K562 (cell line): ENCODE measurements at regions not wholly inside any gene's neighbourhood (a gene's known extent, or its start where the extent isn't known, plus 50 kb on each side); places are given as distances from the start of the nearest gene placed in this dataset.

ENCODE experiments used
- ATAC-seq: fragments of 200-7000 bp; cut with Tn5 transposase; 3 replicates; pipeline ENCODE4 v1.9.1; 2020; ENCODE audit warnings: moderate library complexity
- BruUV-seq: library from RNA; stranded (reverse); fragments of 400-500 nt; replicated peaks from 2 replicates; lab custom pipeline; 2021; lab: Mats Ljungman, UMichigan
- CTCF ChIA-PET: fragments of 300-600 bp; formaldehyde crosslinking; extraction: SDS; loops from one replicate; lab custom pipeline; 2021; ENCODE audit warnings: low intra/inter-chr PET ratio; lab: Yijun Ruan, JAX
- POLR2A ChIA-PET: fragments of 300-600, 350-650 bp; sonication (Branson Sonifier 250); formaldehyde crosslinking; extraction: SDS; loops from one replicate; lab custom pipeline; 2021; ENCODE audit warnings: antibody characterized with exemption, inconsistent platforms; lab: Yijun Ruan, JAX
- DNase-seq, 4 experiments: peaks; one replicate each; pipeline versions ENCODE4 v3.0.0 to v3.0.0-alpha.2; 2011 to 2018; ENCODE audit warnings: low spot score in 3 of 4, mixed read lengths in 3 of 4; ENCODE audit errors: extremely low read depth in 1 of 4
- FAIRE-seq: peaks from 2 replicates; lab custom pipeline; 2011; peaks lifted over from hg19 to GRCh38; lab: Jason Lieb, UNC
- H2AFZ ChIP-seq: 2 replicates; pipeline ENCODE4 v1.6.0; 2011; ENCODE audit warnings: low read depth, low read length, control low read depth, inconsistent platforms
- H3K27ac ChIP-seq: fragments of 200-600 bp; 3 replicates; pipeline ENCODE4 v1.8.0; 2011; ENCODE audit warnings: low read depth, mild to moderate bottlenecking, control low read depth, inconsistent platforms, low read length, moderate library complexity, mixed read lengths; ENCODE audit errors: extremely low read depth
- H3K27me3 ChIP-seq, 2 experiments: fragments of 300-600 bp in 1 of 2; 2 replicates in 1 of 2; 3 replicates in 1 of 2; pipeline versions ENCODE4 v1.6.0 to v1.8.0; 2011; ENCODE audit warnings: inconsistent platforms in 2 of 2, low read length in 2 of 2, mild to moderate bottlenecking in 1 of 2, mixed read lengths in 1 of 2, moderate library complexity in 1 of 2; ENCODE audit not compliant: control insufficient read depth in 2 of 2, insufficient read depth in 2 of 2
- H3K36me3 ChIP-seq: fragments of 300-600 bp; 3 replicates; pipeline ENCODE4 v1.8.0; 2011; ENCODE audit warnings: mild to moderate bottlenecking, low read length, inconsistent platforms; ENCODE audit not compliant: control insufficient read depth, insufficient read depth
- H3K4me1 ChIP-seq, 2 experiments: fragments of 200-600 bp in 1 of 2; replicated peaks in 1 of 2; 2 replicates in 1 of 2; 3 replicates in 1 of 2; pipeline versions ENCODE4 v1.5.1 to v1.8.0; 2011; ENCODE audit warnings: inconsistent platforms in 2 of 2, low read length in 2 of 2, mild to moderate bottlenecking in 1 of 2, mixed read lengths in 1 of 2, moderate library complexity in 1 of 2; ENCODE audit not compliant: control insufficient read depth in 2 of 2, insufficient read depth in 2 of 2
- H3K4me2 ChIP-seq: 2 replicates; pipeline ENCODE4 v1.6.1; 2011; ENCODE audit warnings: low read length, control low read depth, inconsistent platforms, mixed read lengths; ENCODE audit not compliant: insufficient read depth
- H3K4me3 ChIP-seq: fragments of 200-600 bp; sonication (generic), shearing (Covaris generic); 2 replicates; pipeline ENCODE4 v1.5.1; 2016; ENCODE audit warnings: control low read depth, inconsistent platforms
- H3K79me2 ChIP-seq: fragments of 200-600 bp; 3 replicates; pipeline ENCODE4 v1.8.0; 2011; ENCODE audit warnings: low read length, inconsistent platforms; ENCODE audit not compliant: control insufficient read depth, insufficient read depth
- H3K9ac ChIP-seq, 2 experiments: 2 replicates each; pipeline versions ENCODE4 v1.6.0 to v1.6.1; 2011; ENCODE audit warnings: low read depth in 2 of 2, low read length in 2 of 2, control low read depth in 1 of 2, inconsistent platforms in 1 of 2, mild to moderate bottlenecking in 1 of 2, mixed read lengths in 1 of 2; ENCODE audit not compliant: insufficient read depth in 1 of 2
- H3K9me1 ChIP-seq: one replicate; pipeline ENCODE4 v1.6.0; 2011; ENCODE audit warnings: inconsistent platforms, mild to moderate bottlenecking, low read length, moderate library complexity; ENCODE audit not compliant: control insufficient read depth, insufficient read depth
- H3K9me3 ChIP-seq: replicated peaks from 2 replicates; pipeline ENCODE4 v1.5.1; 2011; ENCODE audit warnings: low read depth, low read length, inconsistent platforms; ENCODE audit not compliant: control insufficient read depth, insufficient read depth
- H4K20me1 ChIP-seq: replicated peaks from 2 replicates; pipeline ENCODE4 v1.6.1; 2011; ENCODE audit warnings: low read length, inconsistent platforms, mixed read lengths; ENCODE audit not compliant: control insufficient read depth, insufficient read depth
- BMI1 ChIP-seq: fragments of 150-350 bp; IDR thresholded peaks from 2 replicates; pipeline ENCODE4 v1.6.1; 2014; ENCODE audit warnings: low read length
- GTF2E2 ChIP-seq: fragments of 200-800 bp; sonication (Bioruptor generic); IDR thresholded peaks from 2 replicates; pipeline ENCODE4 v1.6.1; 2016; ENCODE audit warnings: missing genetic modification characterization, missing compliant biosample characterization
- KLF6 ChIP-seq: fragments of 250-450 bp; sonication (Bioruptor Pico); IDR thresholded peaks from 2 replicates; pipeline ENCODE4 v1.4.0; 2020; ENCODE audit warnings: mild to moderate bottlenecking, moderate library complexity, borderline replicate concordance
- MBD2 ChIP-seq: sonication (generic); IDR thresholded peaks from 2 replicates; pipeline ENCODE4 v1.6.1; 2016; ENCODE audit warnings: low read depth, borderline replicate concordance
- MYC ChIP-seq, 2 experiments: fragments of 250-450 bp in 1 of 2; sonication (Bioruptor Pico) in 1 of 2; IDR thresholded peaks; 2 replicates each; pipeline versions ENCODE4 v1.5.1 to v1.6.1; 2012 to 2021; ENCODE audit warnings: low read depth in 2 of 2, borderline replicate concordance in 1 of 2, improper control_type of control experiment in 1 of 2, low read length in 1 of 2, mild to moderate bottlenecking in 1 of 2, moderate library complexity in 1 of 2
- NRF1 ChIP-seq, 2 experiments: fragments of 450-650 bp; IDR thresholded peaks in 1 of 2; conservative IDR thresholded peaks in 1 of 2; 2 replicates each; pipeline ENCODE4 v1.6.1; 2014; ENCODE audit warnings: mild to moderate bottlenecking in 2 of 2
- PHF8 ChIP-seq: fragments of 200-600 bp; sonication (generic); IDR thresholded peaks from 2 replicates; pipeline ENCODE4 v1.6.1; 2012; ENCODE audit warnings: mixed run types, mild to moderate bottlenecking, inconsistent platforms, low read length, moderate library complexity, borderline replicate concordance
- PML ChIP-seq: IDR thresholded peaks from 2 replicates; pipeline ENCODE4 v1.6.1; 2012; ENCODE audit warnings: low read length, inconsistent platforms
- POLR3G ChIP-seq: IDR thresholded peaks from 2 replicates; pipeline ENCODE4 v1.6.1; 2011; ENCODE audit not compliant: insufficient read length, insufficient replicate concordance; ENCODE audit errors: extremely low read depth
- PYGO2 ChIP-seq: fragments of 450-650 bp; IDR thresholded peaks from 2 replicates; pipeline ENCODE4 v1.6.1; 2016; ENCODE audit warnings: mild to moderate bottlenecking, missing genetic modification characterization, moderate library complexity, missing compliant biosample characterization
- RBFOX2 ChIP-seq: fragments of 200-400 bp; formaldehyde crosslinking; IDR thresholded peaks from 2 replicates; pipeline ENCODE4 v1.6.1; 2017; ENCODE audit warnings: low read depth, mild to moderate bottlenecking, low read length, moderate library complexity
- SIN3A ChIP-seq, 2 experiments: fragments of 150-350 bp in 1 of 2; IDR thresholded peaks; 2 replicates each; pipeline ENCODE4 v1.6.1; 2011 to 2016; ENCODE audit warnings: borderline replicate concordance in 2 of 2, low read depth in 2 of 2, low read length in 2 of 2, mild to moderate bottlenecking in 2 of 2, moderate library complexity in 2 of 2; ENCODE audit not compliant: control insufficient read depth in 1 of 2
- SMC3 ChIP-seq: conservative IDR thresholded peaks from 2 replicates; pipeline ENCODE4 v1.6.1; 2011; ENCODE audit warnings: low read depth, low read length, improper control_type of control experiment; ENCODE audit not compliant: insufficient read depth
- SOX6 ChIP-seq: fragments of 450-650 bp; IDR thresholded peaks from 2 replicates; pipeline ENCODE4 v1.6.1; 2014; ENCODE audit warnings: mild to moderate bottlenecking
- ZNF212 ChIP-seq: fragments of 450-650 bp; formaldehyde crosslinking; IDR thresholded peaks from 2 replicates; pipeline ENCODE4 v1.4.0; 2020; ENCODE audit warnings: mild to moderate bottlenecking
- WGBS: fragments of 100-300 bp; shearing (Covaris generic); methylation state at CpG from one replicate; pipeline ENCODE4 v1.1.6; 2016; ENCODE audit warnings: low coverage, mixed read lengths; ENCODE audit not compliant: insufficient coverage; ENCODE audit errors: missing lambda C conversion rate; 5-methylcytosine and 5-hydroxymethylcytosine counted together
- in situ Hi-C: fragments of 300-500 bp; cut with MboI; formaldehyde crosslinking; loops from 4 replicates; pipeline ENCODE4 v1.15.0; 2018; ENCODE audit warnings: inconsistent platforms, mixed read lengths
- intact Hi-C: fragments of 100-400 bp; cut with micrococcal nuclease; formaldehyde crosslinking; loops from 2 replicates; pipeline ENCODE4 v1.14.2; 2022
- TF ChIP-seq, protein P1 (sequence below), 3 experiments: fragments of 200-800 bp in 1 of 3; fragments of 250-450 bp in 1 of 3; fragments of 450-650 bp in 1 of 3; sonication (Bioruptor Pico) in 1 of 3; sonication (Bioruptor generic) in 1 of 3; formaldehyde crosslinking in 1 of 3; IDR thresholded peaks; 2 replicates each; pipeline versions ENCODE4 v1.6.1 to v1.8.0; 2016 to 2022; ENCODE audit warnings: mild to moderate bottlenecking in 2 of 3, missing genetic modification characterization in 2 of 3, missing compliant biosample characterization in 1 of 3, moderate library complexity in 1 of 3
- TF ChIP-seq, protein P2 (sequence below): fragments of 450-650 bp; conservative IDR thresholded peaks from 2 replicates; pipeline ENCODE4 v1.6.1; 2016; ENCODE audit warnings: missing genetic modification characterization, low read depth, mild to moderate bottlenecking, missing compliant biosample characterization, moderate library complexity

DNA sequence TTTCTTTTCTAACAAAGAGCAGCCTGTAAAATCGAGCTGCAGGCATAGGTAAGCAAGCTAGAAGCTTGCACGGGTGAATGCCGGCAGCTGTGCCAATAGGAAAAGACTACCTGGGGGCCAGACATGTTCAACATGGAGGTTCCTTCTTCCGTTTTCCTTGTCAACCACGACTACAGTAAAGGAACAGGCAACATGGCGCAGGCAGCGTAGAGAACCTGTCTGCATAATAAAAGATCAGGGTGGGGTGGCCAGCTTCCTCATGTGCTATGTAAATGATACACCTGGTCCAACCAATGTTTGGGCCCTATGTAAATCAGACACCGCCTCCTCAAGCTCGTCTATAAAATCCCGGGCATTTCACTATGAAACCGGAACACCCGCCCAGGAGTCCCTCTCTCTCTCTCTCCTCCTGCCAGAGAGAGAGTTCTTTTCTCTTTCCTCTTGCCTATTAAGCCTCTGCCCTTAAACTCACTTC, 103.8 kb upstream of the LIFR start:
- FAIRE-seq, result peak; percentile 97
- TF ChIP-seq GTF2E2, result peak; percentile 86
- TF ChIP-seq, protein P1, sequence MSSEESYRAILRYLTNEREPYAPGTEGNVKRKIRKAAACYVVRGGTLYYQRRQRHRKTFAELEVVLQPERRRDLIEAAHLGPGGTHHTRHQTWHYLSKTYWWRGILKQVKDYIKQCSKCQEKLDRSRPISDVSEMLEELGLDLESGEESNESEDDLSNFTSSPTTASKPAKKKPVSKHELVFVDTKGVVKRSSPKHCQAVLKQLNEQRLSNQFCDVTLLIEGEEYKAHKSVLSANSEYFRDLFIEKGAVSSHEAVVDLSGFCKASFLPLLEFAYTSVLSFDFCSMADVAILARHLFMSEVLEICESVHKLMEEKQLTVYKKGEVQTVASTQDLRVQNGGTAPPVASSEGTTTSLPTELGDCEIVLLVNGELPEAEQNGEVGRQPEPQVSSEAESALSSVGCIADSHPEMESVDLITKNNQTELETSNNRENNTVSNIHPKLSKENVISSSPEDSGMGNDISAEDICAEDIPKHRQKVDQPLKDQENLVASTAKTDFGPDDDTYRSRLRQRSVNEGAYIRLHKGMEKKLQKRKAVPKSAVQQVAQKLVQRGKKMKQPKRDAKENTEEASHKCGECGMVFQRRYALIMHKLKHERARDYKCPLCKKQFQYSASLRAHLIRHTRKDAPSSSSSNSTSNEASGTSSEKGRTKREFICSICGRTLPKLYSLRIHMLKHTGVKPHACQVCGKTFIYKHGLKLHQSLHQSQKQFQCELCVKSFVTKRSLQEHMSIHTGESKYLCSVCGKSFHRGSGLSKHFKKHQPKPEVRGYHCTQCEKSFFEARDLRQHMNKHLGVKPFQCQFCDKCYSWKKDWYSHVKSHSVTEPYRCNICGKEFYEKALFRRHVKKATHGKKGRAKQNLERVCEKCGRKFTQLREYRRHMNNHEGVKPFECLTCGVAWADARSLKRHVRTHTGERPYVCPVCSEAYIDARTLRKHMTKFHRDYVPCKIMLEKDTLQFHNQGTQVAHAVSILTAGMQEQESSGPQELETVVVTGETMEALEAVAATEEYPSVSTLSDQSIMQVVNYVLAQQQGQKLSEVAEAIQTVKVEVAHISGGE (CRISPR knock-in tag; IDR thresholded peaks at IDR 0.05), result peak in 1 of 3 experiments; percentile 67; a peak in 1 of 6 replicates
- TF ChIP-seq PYGO2 (tag), result no peak
- no peak for TF ChIP-seq POLR3G
- no peak for TF ChIP-seq SIN3A (IDR thresholded peaks at IDR 0.05; ENCODE audit: borderline replicate concordance in 2 of 2, control insufficient read depth in 1 of 2, low read depth in 2 of 2, low read length in 2 of 2)
- TF ChIP-seq RBFOX2, result peak; percentile 62
- no peak for TF ChIP-seq MBD2
- TF ChIP-seq BMI1, result no peak
- TF ChIP-seq KLF6 (CRISPR knock-in tag), result peak; percentile 8; the same call in 1 of the 2 replicates
- TF ChIP-seq ZNF212 (CRISPR knock-in tag), result 0 out of 2 replicates have a peak, but pooled peaks have one; percentile 16
- TF ChIP-seq PHF8, result peak; percentile 43; the same call in 1 of the 2 replicates
- TF ChIP-seq, protein P2, sequence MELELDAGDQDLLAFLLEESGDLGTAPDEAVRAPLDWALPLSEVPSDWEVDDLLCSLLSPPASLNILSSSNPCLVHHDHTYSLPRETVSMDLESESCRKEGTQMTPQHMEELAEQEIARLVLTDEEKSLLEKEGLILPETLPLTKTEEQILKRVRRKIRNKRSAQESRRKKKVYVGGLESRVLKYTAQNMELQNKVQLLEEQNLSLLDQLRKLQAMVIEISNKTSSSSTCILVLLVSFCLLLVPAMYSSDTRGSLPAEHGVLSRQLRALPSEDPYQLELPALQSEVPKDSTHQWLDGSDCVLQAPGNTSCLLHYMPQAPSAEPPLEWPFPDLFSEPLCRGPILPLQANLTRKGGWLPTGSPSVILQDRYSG (tag), result peak; percentile 78; the same call in 1 of the 2 replicates
- no peak for TF ChIP-seq SMC3
- peak; percentile 46; the same call in 1 of the 2 replicates for TF ChIP-seq PML
- peak; percentile 68 to 69 for TF ChIP-seq NRF1 (conservative IDR thresholded peaks at IDR 0.05 in 1 of 2, IDR thresholded peaks at IDR 0.05 in 1 of 2)
- peak; percentile 53 for TF ChIP-seq SOX6
- TF ChIP-seq MYC (IDR thresholded peaks at IDR 0.05; ENCODE audit: low read depth, low read length), result peak; percentile 62
- no peak for TF ChIP-seq MYC (CRISPR knock-in tag; IDR thresholded peaks at IDR 0.05; ENCODE audit: borderline replicate concordance, low read depth)

More for the DNA sequence above, 103.8 kb upstream of the LIFR start:
- H3K9me1 ChIP-seq, result no peaks in the 10 kb centered on the region
- peak overlapping the region; percentile 68 for H3K27ac ChIP-seq
- peak; percentile 23 to 89 (median 56) for DNase-seq
- peak overlapping the region; percentile 37 for H3K4me3 ChIP-seq
- peak overlapping the region; percentile 72 for H3K4me2 ChIP-seq
- CTCF ChIA-PET, result no interaction called here
- no peaks in the 10 kb centered on the region for H3K36me3 ChIP-seq
- in situ Hi-C loops (loop anchor here (5.0 kb wide), 1 partner anchor 223 kb away; no protein-coding TSS in a partner anchor), intact Hi-C loops (no loop called here)
- peak; percentile 100 for ATAC-seq
- peaks cover 5 to 6% of the 10 kb centered on the region in 2 experiments; a peak in 2 of 5 replicates for H3K27me3 ChIP-seq
- no peaks in the 10 kb centered on the region for H3K9me3 ChIP-seq
- no peaks in the 10 kb centered on the region for H3K79me2 ChIP-seq
- H4K20me1 ChIP-seq, result no peaks in the 10 kb centered on the region
- H3K9ac ChIP-seq, result peak overlapping the region in 1 of 2 experiments; percentile 66; a peak in 2 of 4 replicates
- POLR2A ChIA-PET, result interaction anchor here (0.6 to 1.5 kb wide), 7 partner anchors 12 to 176 kb away, joined by 3 to 6 read pairs (median 4); no protein-coding TSS in a partner anchor
- peak overlapping the region; percentile 97 for H2AFZ ChIP-seq
- H3K4me1 ChIP-seq, result 0 out of 5 replicates have a peak, but pooled peaks cover 3 to 4% of the 10 kb centered on the region in 2 experiments
- WGBS, result 0% methylated on average over 12 of the region's 12 CpGs
- no TSS peak for BruUV-seq
